ENCODE measurements at regions not wholly inside any gene's neighbourhood (a gene's known extent, or its start where the extent isn't known, plus 50 kb on each side); places are given as distances from the start of the nearest gene placed in this dataset.

DNA sequence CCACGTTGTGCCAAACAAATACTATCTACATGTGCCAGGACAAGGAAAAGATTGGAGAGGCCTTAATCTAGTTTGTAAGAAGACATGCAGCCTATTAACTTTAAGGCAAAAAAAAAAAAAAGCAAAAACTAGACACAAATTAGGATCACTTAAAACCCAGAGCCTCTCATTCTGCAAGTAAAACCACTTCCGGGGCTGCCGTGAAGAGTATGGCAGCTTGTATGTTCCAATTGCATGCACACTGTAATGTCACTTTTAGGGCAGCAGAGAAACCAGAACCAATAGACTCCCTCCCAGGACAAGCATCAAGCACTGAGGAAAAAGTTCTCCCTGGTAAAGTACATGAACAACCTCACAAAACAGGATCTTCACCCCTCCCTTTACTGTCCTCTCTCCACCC, 70.6 kb downstream of the RSL24D1 start:
- Histone ChIP-seq H3K27me3 (ENCODE audit: insufficient read depth, low read depth, severe bottlenecking) (peaks cover 3% of the 10 kb centered on the region), H3K36me3 (no peaks in the 10 kb centered on the region), H3K9me3 (ENCODE audit: severe bottlenecking) (no peaks in the 10 kb centered on the region), H3K4me3 (ENCODE audit: low read depth, low read length) (no peak overlapping the region), H3K27ac (no peak overlapping the region)
- no peak for DNase-seq
- TF ChIP-seq, protein P1, sequence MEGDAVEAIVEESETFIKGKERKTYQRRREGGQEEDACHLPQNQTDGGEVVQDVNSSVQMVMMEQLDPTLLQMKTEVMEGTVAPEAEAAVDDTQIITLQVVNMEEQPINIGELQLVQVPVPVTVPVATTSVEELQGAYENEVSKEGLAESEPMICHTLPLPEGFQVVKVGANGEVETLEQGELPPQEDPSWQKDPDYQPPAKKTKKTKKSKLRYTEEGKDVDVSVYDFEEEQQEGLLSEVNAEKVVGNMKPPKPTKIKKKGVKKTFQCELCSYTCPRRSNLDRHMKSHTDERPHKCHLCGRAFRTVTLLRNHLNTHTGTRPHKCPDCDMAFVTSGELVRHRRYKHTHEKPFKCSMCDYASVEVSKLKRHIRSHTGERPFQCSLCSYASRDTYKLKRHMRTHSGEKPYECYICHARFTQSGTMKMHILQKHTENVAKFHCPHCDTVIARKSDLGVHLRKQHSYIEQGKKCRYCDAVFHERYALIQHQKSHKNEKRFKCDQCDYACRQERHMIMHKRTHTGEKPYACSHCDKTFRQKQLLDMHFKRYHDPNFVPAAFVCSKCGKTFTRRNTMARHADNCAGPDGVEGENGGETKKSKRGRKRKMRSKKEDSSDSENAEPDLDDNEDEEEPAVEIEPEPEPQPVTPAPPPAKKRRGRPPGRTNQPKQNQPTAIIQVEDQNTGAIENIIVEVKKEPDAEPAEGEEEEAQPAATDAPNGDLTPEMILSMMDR (IDR thresholded peaks at IDR 0.05; ENCODE audit: low read depth, low read length) = no peak

DNA sequence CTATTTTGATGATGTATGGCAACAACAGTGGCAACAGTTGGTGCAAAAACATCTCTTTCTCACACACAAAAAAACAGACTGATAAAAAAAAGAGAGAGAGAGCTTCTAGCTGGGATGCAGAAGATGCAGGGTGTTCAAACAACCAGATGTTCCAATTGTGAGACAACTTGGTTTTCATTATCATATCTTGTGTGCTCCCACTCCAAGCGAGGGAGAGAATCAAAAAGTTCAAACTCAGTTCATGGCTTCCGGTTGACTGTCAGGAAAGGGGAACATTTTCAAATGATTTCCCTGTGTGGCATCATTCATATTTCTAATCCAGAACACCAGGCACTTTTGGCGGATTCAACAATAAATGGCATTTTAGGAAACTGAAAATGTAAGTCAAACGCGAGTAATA, 72.1 kb downstream of the RSL24D1 start:
- no peaks in the 10 kb centered on the region for H3K9me3 ChIP-seq (ENCODE audit: severe bottlenecking)
- TF ChIP-seq, protein P1 (IDR thresholded peaks at IDR 0.05; ENCODE audit: low read depth, low read length) = no peak
- H3K4me3 ChIP-seq (ENCODE audit: low read depth, low read length) = no peak overlapping the region
- no peak for DNase-seq
- H3K36me3 ChIP-seq = no peaks in the 10 kb centered on the region
- no peak overlapping the region for H3K27ac ChIP-seq
- peaks cover 3% of the 10 kb centered on the region for H3K27me3 ChIP-seq (ENCODE audit: insufficient read depth, low read depth, severe bottlenecking)

DNA sequence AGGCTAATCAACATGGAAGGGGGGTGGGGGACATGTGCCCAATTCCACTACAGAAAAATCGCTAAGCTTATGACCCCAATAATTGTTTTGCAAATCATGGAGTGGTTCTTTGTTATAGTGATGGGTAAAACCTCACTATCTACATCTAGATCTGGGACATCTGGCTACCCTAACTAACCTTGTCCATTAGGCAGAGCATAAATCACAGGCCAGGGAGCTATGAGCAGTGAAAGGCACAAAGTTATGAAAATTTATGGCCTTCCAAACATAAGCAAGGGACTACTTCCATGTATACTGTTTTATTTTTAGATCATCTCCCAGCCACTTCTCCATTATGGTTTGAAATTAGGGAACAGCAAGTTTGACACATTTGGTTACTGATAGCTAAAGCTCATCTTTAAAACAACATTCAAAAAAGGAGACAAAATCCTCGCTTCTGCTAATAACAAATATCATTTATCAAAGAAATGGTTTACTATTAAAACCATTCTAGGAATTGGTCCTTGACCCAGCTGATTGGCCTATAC, 78.3 kb downstream of the RSL24D1 start:
- DNase-seq = no peak
- H3K36me3 ChIP-seq = no peaks in the 10 kb centered on the region
- no peak overlapping the region for H3K4me3 ChIP-seq (ENCODE audit: low read depth, low read length)
- no peak overlapping the region for H3K27ac ChIP-seq
- no peaks in the 10 kb centered on the region for H3K27me3 ChIP-seq (ENCODE audit: insufficient read depth, low read depth, severe bottlenecking)
- TF ChIP-seq, protein P1 (IDR thresholded peaks at IDR 0.05; ENCODE audit: low read depth, low read length) = no peak
- no peaks in the 10 kb centered on the region for H3K9me3 ChIP-seq (ENCODE audit: severe bottlenecking)

DNA sequence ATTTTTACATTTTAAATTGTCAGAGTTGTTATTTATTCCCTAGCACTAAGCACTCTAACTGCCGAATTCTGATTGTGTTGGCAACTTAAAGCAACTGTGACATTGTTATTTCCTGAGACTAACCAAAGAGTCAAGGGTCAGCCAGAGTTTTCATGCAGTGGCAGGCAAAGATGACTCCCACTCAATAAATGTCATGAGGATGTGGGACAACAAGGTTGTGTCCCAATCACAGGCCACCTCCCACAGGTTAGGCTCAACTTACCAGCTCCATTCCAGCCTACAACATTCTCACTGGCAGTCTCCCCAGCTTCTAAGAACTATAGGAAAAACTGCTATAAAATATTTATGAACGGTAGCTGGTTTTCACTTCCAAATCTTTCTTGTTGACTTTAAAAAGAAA, 80.1 kb downstream of the RSL24D1 start:
- Histone ChIP-seq H3K27me3 (ENCODE audit: insufficient read depth, low read depth, severe bottlenecking) (no peaks in the 10 kb centered on the region), H3K9me3 (ENCODE audit: severe bottlenecking) (no peaks in the 10 kb centered on the region), H3K4me3 (ENCODE audit: low read depth, low read length) (no peak overlapping the region), H3K27ac (no peak overlapping the region), H3K36me3 (no peaks in the 10 kb centered on the region)
- no peak for DNase-seq
- TF ChIP-seq, protein P1 (IDR thresholded peaks at IDR 0.05; ENCODE audit: low read depth, low read length) = no peak

DNA sequence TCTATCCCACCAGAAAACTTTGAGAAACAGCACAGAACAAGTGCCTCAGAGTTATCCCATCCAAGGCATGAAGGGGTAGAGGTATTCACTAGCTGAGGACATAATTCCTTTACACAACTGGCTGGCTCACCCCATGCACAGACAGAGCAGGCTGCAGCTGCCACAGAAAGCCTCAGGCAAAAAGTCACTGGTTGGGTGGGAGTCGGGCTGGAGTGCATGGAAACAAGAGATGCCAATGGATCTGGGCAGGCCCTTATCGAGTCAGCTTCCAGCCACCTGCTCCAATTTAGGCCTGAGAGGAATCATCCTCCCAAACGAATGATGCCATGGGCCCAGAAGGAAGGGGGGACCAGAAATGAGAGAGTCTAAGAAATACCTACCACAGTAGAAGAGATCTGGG, 83.0 kb downstream of the RSL24D1 start:
- TF ChIP-seq, protein P1 (IDR thresholded peaks at IDR 0.05; ENCODE audit: low read depth, low read length) = no peak
- Histone ChIP-seq H3K9me3 (ENCODE audit: severe bottlenecking) (no peaks in the 10 kb centered on the region), H3K4me3 (ENCODE audit: low read depth, low read length) (no peak overlapping the region), H3K27me3 (ENCODE audit: insufficient read depth, low read depth, severe bottlenecking) (no peaks in the 10 kb centered on the region), H3K27ac (no peak overlapping the region), H3K36me3 (no peaks in the 10 kb centered on the region)
- no peak for DNase-seq

DNA sequence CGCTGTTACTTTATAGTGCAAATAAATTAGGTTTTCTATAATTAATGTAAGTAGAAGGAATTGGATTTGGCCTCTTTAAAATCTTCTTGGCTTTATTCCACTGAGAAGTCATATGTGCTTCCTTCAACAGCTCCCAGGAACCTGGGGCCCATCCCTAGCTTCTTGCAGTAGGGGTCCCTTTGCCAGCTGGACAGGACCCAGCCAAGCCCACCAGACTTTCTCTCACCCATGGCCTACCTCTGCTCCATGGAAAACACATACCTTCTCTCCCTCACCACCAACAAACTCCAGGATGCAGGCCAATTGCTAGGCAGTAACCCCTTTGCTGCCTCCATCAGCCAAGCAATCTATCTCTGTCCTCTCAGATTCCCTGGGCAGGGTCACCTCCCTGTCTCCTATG, 84.0 kb downstream of the RSL24D1 start:
- Histone ChIP-seq H3K27me3 (ENCODE audit: insufficient read depth, low read depth, severe bottlenecking) (no peaks in the 10 kb centered on the region), H3K4me3 (ENCODE audit: low read depth, low read length) (no peak overlapping the region), H3K9me3 (ENCODE audit: severe bottlenecking) (no peaks in the 10 kb centered on the region), H3K27ac (no peak overlapping the region), H3K36me3 (no peaks in the 10 kb centered on the region)
- TF ChIP-seq, protein P1 (IDR thresholded peaks at IDR 0.05; ENCODE audit: low read depth, low read length) = no peak
- DNase-seq = no peak

Data from WERI-Rb-1 (cell line).